Activated CD4-positive, alpha-beta T cell treated with anti-CD3 and anti-CD28 coated beads, Interleukin-10, Interleukin-2, amounts not matched to agents 100 ng/mL and 50 ng/mL, durations not matched to agents 16 hours and 8 hours (primary cell): ENCODE measurements at regions not wholly inside any gene's neighbourhood (a gene's known extent, or its start where the extent isn't known, plus 50 kb on each side); places are given as distances from the start of the nearest gene placed in this dataset.
"Not testable (repeated sequence)": the region's sequence is repeated elsewhere in the genome, so short reads cannot be mapped to it uniquely, and the experiment has no call there.

Experiments
- DNase-seq: peaks from one replicate; pipeline ENCODE4 v3.0.0-alpha.2; 2020

DNA sequence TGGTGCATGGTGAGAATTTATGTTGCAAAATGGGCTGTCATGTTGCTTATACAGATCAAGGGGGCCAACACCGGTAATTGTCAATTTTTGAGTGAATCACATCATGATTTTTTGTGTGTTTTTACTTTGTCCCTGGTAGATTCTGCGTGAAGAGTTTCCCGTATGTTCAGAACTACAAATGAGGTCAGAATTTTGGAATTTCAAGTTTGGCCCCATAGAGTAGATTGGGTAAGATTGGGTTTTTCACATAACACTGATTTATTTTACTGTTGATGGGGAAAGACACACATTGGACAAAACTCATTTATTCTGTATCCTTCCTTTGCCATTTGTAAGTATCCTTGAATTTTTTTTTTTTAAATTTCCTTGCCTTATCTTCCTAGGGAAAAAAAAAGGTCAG is 158.5 kb upstream of the MXRA5 start:
- no peak for DNase-seq

DNA sequence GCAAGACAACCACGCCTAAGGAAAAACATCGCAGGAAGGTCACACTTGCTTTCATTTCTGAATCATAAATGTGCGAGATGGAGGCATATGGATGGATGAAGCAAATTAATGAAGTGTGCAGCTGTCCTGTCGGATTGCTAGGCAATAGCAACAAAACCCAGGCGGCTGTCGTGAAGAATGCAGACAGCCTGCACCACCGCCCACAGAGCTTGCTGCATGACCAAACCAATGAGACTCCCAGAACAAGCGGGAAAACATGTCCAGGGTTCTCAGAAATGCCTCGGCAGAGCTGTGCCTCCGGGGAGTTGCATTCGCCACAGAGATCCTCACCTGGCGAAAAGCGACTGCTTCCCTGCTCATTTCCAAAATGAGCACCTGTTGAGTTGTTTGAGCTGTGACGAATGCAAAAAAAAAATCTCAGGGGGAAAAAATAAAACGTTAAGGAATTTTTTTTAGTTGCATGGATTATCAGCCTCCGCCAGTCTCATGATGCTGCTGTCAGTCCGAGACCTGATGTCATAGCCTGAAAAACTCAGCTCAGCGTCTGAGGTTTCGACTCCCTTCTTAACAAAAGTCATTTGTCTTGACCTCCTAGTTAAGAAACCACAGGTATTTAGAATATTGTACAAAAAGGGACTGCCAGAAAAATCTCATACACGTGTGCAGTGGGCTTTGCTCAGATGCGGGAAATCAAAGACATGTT is 155.5 kb upstream of the MXRA5 start:
- DNase-seq, result no peak

DNA sequence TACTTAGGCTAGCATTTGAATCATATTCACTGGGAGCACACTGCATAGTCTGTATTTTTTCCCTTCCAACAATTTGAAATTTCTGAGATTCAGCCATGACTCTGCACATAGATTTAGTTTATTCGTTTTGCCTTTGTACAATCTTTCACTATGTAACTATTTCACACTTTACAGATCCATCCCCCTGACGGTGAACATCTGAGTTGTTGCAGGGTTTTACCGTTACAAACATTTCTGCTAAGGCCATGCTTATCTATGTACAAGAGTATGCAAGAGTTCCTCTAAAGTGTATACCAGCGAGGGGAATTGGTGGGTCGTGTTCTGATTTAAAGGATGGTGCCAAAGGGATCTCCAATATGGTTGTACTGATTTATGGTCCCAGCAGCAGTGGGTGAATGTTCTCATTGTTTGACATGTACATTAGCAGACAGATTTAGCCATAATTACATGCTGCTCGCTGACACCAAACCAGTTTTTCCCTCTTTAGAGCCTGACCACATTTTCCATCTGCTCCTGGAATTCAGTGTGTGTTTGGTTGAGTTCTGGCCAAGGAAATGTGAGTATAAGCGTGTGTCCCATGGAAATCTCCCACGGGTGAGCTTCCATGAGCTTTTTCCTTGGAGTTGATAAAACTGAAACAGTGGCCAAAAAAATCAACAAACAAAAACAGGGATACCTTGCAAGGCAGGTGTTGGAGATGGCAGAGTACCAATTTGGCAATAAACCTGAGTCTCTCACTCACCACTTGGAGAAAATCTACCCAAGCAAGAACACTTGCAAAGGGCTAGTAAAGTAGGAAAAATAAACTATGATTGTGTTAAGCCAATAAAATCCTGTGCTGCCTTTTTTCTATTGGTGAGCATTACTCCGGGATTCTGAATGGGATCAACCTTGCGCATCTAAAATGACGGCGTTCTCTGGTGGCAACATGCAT is 149.7 kb upstream of the MXRA5 start:
- DNase-seq, result not testable (repeated sequence)

DNA sequence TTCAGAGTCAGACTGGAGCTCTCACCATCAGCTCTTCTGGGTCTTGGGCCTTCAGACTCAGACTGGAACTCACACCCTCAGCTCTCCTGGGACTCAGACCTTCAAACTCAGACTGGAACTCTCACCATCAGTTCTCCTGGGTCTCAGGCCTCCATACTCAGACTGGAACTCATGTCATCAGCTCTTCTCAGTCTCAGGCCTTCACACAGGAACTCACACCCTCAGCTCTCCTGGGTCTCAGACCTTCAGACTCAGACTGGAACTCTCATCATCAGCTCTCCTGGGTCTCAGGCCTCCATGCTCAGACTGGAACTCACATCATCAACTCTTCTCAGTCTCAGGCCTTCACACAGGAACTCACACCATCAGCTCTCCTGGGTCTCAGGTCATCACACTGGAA is 147.2 kb upstream of the MXRA5 start:
- peak; percentile 23 for DNase-seq

DNA sequence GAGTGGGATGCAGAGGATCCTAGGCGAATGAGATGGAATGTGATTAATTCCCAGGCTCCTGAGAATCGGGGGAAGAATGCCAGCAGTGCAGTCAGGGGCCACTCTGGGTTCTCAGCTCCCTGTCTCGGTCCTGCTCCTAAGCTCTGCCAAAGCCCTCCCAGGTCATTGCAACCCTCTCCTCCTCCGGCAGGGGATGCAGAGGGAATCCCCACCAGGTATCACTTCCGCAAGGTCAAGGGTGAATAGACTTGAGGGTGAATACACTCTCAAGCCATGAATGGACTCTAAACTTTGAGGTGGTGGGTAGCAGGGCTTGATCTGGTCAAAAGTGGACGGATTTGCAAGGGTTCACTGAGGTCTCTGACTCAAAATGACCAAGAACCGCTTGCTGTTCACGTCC is 139.3 kb upstream of the MXRA5 start:
- no peak for DNase-seq

DNA sequence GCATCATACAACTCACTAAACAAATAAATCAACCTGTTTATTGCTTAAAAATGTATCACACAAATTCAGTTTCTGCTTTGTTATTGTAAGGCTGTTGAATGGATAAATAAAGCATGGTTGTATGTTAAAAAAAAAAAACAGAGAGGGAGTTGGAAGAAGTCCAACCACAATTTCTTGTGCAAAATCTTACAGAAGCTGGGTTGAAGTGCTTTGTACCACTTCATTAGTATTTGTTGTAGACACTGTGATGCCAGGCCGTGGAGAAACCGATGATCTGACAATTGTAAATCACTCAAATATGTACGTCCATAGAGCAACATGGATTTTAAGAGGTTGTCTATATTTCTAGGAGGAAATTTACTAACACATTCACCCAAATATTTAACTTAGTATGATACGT is 132.6 kb upstream of the MXRA5 start:
- no peak for DNase-seq

DNA sequence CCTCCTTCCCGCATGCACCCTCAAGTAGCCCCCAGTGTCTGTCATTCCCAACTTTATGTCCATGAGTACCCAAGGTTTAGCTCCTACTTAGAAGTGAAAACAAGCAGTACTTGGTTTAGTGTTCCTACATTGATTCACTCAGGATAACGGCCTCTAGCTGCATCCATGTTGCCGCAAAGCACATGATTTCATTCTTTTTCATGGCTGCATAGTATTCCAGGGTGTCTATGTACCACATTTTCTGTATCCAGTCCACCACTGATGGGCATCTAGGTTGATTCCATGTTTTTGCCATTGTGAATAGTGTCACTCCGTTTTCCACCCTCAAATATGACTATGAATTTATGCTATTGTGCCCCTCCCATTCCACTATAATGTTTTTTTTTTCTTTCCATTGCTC is 130.5 kb upstream of the MXRA5 start:
- DNase-seq, result no peak

DNA sequence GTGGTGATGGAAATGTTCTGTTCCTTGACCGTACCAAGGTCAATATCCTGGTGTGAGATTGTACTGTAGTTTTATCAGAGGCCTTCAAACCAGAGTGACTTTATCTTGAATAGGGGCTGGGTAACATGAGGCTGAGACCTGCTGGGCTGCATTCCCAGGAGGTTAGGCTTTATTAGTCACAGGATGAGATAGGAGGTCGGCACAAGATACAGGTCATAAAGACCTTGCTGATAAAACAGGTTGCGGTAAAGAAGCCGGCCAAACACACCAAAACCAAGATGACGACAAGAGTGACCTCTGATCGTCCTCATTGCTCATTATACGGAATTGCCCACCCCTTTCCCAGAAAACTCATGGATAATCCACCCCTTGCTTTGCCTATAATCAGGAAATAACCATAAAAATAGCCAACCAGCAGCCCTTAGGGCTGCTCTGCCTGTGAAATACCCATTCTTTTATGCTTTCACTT is 123.8 kb upstream of the MXRA5 start:
- DNase-seq, result not testable (repeated sequence)

DNA sequence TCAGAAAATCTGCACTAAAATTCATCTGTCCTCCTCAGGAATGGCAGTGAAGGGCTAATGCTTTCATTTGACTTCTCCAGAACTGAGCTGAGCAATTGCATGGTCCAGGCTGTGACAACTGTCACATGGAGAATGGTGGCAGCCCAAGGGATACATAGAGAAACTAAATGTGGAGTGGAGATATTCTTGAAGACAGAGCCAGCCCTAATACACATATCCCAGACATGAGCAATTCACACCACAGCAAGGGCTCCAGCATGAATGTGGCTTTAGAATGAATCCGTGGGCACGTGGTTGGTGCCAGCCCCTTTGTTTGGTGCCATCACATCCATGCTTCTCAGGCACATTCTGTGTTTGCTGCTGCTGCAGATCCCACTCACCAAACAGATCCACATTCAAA is 121.6 kb upstream of the MXRA5 start:
- DNase-seq, result no peak

DNA sequence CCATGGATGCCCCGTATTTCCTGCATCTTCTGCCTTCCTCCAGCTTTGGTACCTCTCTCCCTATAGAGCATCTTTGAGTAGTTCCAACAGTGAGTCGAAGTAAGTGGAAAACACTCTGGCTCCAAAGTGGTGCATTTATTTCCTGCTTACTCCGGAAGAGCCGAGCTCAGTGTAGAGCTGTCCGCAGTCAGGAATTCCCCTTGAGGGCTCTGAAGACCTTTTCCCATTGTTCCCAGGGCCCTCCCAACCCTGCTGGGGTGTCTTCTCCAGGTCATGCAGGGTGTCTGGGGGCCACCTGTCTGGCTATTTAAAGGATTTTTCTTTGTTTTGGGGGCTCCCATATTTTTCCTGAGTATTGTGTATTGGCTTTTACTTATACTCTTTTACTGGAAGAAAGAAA is 118.6 kb upstream of the MXRA5 start:
- DNase-seq, result no peak

DNA sequence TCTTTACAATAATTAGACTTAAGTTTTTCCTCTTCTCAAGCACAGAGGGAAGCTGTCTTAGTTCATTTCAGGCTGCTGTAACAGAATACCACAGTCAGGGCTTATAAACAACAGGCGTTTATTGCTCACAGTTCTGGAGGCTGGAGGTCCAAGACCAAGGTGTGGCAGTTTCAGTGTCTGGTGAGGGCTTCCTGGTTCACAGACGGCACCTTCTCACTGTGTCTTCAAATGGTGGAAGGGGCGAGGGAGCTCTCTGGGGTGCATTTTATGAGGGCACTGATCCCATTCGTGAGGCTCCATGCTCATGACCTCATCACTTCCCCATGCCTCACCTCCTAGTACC is 115.7 kb upstream of the MXRA5 start:
- no peak for DNase-seq

DNA sequence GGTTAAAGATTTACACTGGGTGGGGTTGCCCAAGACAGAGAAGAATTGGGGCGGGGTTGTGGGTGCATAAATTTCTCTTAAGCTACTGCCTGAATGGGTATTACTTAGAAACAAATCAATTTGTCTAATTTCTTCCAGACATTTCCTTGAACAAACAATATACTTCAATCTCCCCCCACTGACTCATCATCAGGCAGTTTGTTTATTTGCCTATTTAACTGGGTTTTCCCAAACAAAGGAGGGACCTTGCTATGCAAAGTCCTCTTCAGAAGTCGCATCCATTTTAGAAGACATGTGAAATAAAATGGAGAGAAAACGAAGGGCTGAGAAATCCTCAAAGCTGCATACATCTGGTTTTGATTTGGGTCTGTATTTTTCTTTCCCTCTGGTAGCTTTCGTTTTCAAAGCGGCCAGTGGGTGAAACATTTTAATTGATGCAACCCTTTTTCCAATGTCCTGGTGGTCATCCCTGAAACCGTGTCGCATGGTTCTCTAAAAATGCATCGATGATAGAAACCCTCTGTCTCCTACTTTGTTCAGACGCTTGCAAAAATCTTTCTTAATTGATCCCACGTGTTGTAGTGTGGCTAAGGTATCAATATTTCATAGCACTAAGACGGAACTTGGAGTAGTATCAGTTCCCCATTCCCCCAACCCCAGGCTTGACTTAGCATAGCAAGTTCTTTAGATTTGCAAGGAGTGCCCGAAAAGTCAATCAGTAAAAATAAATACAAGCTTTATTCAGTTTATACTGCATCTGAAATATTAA is 115.1 kb upstream of the MXRA5 start:
- no peak for DNase-seq

DNA sequence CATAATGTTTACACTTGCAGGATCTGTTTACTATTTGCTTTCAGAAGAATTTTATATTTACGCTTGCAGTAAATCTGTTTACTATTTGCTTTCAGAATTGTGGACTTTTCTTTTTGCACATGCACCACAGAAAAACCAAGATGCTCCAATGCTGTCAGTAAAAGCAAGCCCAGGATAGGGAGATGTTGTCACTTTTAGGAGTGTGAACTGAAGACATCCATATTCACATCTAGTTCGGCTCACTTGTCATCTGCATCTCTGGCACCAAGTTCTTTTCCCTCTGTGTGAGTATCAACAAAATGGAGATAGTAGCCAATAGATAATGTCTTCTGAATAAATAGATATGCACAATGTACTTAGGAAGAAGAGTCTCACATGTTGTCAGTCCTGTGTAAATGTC is 109.3 kb upstream of the MXRA5 start:
- no peak for DNase-seq

DNA sequence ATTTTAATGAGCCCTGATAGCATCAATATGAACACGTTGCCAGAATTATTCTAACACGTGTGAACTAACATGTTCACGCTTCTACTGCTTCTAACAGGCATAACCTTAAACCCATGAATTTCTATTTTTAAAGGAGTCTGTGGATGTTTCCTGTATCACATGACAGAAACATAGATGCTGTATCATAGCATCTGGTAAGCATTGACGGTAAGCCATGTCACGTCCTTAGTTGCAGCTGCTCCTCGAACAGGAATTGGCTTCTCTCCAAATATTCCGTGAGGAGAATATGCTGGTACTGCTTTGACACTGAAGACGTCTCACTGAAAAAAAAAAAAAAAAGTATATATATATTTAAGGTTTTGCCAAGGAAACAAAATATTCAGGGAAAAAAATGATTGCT is 105.1 kb upstream of the MXRA5 start:
- no peak for DNase-seq

DNA sequence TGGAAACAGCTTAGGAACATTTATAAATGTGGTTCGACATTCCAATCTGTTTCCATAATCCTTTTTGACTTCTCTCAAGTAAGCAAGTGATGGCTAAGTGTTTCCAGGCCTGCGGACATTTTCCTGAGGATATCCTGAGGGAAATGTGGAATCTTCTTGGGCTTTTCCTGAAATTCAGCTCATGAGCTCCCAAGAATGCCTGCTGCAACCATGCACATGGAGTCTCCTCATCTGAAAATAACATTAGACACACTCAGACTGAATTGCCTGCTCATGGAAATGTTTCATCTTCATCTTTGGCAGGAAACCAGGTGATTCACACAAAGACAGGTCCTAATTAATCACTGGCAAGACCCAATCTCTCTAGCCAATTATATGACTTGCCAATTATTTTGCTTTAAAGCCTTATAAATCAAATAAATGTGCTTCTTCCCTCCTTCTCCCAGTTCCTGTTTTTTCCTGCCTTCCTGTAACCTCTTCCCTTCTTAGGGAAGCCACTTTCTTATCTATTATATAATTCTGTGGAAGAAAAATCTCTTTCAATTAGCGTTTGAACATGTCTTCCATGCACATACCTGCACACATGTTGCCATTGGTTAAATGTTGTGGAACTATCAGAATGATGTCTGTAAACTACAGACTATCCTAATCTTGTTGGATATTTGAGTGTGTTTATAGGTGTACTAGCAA is 104.6 kb upstream of the MXRA5 start:
- no peak for DNase-seq

DNA sequence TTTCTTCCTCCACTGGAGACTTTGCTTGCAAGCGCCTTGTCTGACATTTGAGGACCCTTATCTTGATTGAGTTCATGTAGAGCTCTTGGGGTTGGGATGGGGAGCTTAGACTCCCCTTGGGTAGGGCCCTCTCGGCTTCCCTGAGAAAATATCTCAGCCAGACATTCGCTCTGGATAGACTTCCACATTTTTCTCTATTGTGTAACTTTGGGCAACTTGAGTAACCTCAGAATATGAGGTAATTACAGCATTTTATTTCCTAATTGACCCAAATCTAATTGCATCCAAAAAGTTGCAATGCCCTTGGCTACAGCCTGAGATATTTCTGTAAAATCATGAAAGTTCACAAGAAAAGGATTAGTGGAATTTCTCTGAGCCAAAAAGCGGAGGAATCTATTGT is 102.8 kb upstream of the MXRA5 start:
- DNase-seq, result no peak

DNA sequence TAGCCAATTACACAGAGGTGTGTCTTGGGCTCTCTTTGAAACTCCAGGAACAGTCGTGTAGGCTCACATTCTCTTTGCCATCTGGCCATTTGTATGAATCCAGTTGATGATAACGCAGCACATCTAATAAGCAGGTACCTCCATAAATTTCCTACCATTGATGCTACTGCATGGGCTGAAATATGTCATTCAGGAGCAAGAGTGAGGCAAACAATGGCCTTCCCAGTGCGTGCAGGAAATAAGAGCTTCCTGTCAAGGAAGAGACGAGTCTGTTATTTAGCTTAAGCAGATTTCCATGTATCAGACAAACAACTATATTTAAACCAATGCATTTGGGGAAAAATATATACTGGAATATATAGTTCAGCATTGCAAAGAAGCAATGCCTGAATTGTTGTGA is 102.1 kb upstream of the MXRA5 start:
- DNase-seq, result no peak

DNA sequence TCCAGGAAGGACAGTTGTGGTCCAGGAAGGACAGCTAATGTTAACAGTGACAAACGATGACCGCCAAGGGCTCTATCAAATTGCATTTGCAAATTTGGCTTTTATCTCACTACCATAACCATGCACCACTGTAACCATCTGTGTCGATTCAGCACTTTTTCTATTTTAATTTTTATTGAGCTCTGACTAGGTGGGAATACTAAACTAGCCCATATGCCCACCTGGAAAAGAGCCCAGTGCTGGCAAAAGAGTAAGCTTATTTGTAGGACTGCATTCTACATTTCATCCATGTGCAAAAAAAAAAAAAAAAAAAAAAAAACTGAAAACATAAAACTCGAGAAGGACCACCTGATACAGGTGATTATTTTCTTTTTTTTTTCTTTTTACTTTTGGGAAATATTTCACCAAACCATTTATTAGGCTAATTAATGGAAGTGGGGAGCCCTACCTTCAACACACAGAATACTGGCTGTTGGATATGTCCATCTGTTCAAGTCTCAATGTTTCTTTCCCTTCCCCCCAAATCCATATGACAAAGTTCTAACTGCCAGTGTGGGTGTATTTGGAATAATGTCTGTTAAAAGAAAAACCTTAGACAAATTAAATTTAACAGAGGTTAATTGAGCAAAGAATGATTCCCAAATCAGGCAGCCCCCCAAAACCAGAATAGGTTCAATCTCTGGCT is 99.5 kb upstream of the MXRA5 start:
- no peak for DNase-seq

DNA sequence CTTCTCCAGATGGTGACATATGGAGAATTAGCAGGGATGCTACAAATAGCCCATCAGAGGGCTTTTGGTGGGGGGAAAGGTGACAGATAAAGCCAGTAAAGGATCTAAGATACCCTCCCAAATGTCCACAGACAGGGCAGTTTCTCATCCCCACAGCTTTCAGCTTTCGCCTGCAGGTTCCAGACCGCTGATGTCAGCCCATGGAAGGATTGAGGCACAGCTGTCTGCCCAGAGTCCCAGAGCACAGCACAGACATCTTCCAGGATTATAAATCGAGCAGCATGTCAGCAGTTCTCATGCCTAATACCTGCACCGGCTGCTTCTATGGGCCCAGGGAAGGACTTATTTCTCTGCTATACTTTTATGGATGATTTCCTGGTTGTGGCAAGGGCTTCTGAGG is 96.7 kb upstream of the MXRA5 start:
- no peak for DNase-seq

DNA sequence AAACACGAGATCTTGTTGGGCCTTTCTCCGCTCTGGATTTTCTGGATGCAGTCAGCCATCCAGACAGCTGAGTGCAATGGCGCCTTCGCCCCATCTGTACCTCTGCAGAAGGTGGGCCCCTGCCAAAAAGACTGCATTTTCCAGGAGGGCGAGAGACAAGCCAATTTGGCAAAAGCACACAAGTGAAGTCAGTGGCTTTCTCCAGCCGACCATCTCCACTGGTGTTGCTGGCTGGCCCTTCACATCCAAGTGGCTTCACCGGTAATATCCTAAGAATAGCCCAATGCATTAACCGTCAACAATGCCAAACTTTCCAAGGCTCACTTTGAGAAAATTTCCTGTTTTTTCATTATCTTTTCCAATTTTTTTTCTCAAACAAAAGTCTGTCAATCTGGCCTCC is 96.2 kb upstream of the MXRA5 start:
- no peak for DNase-seq

DNA sequence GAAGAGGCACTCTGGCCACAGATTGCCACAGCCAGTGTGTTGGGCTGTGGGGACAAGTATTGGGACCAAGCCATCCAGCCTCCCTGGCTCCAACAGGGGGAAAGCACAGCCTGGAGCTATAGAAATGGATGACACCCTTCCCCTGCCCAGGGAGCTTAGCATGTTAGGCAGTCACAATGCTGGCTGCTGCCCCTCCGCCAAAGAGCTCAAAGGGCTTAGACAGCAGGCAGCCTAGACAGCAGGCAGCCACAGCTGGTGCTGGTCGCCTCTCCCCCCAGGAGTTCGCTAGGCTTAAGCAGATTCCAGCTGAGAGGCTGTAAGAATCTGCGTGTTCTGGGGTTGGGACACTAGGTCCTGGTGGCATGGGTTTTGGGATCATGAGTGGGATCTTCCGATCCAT is 94.5 kb upstream of the MXRA5 start:
- no peak for DNase-seq

DNA sequence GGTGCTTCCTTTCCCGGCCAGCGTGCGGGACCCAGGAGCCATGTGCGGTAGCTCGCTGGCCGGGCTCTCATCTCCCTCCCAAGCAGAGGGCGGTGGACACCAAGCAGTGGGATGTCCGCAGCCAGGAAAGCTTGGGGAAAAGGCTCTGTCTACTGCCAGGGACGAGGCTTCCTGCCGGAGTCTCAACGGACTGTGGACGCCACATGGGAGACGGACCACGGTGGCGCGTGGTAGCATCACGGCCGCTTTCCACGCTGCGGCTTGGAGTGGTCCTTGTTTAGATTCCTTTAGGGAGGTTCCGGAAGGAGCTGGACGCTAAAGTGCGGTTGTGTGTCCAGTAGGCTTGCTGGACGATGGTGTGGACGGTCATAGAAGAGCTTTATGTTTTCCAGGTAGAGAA is 89.5 kb upstream of the MXRA5 start:
- not testable (repeated sequence) for DNase-seq
